ENCODE measurements at regions not wholly inside any gene's neighbourhood (a gene's known extent, or its start where the extent isn't known, plus 50 kb on each side); places are given as distances from the start of the nearest gene placed in this dataset.

GRCh38 chr13:20350819-20351218 is 118.7 kb upstream of the GJB6 start:
- TF ChIP-seq GATA2 (IDR thresholded peaks at IDR 0.05; ENCODE audit: low read depth, low read length) (no peak), GATA3 (IDR thresholded peaks at IDR 0.05; ENCODE audit: low read depth, low read length) (no peak)
